Common myeloid progenitor, CD34-positive (primary cell): ENCODE measurements at regions not wholly inside any gene's neighbourhood (a gene's known extent, or its start where the extent isn't known, plus 50 kb on each side); places are given as distances from the start of the nearest gene placed in this dataset.
A peak's percentile ranks its signal among the peaks of the same experiment; 100 is the strongest.

Experiments used
- CTCF ChIA-PET: fragments of 350-600 bp; sonication (Branson Sonifier 250); formaldehyde crosslinking; loops from one replicate; lab custom pipeline; 2021; ENCODE audit warnings: antibody characterized with exemption; lab: Charles Lee
- POLR2A ChIA-PET: fragments of 350-600 bp; sonication (Branson Sonifier 250); formaldehyde crosslinking; loops from one replicate; lab custom pipeline; 2021; ENCODE audit warnings: antibody characterized with exemption; lab: Charles Lee
- DNase-seq, 3 donors: peaks; one replicate each; pipeline versions ENCODE4 v3.0.0 to v3.0.0-alpha.2; 2013
- H3K27ac ChIP-seq, 2 experiments: 1 replicate in 1 of 2; 2 replicates in 1 of 2; pipeline ENCODE4 v1.7.0; 2013; ENCODE audit warnings: inconsistent platforms in 2 of 2, low read length in 2 of 2, mild to moderate bottlenecking in 2 of 2, low read depth in 1 of 2, moderate library complexity in 1 of 2; ENCODE audit not compliant: severe bottlenecking in 2 of 2, insufficient read depth in 1 of 2, poor library complexity in 1 of 2
- H3K27me3 ChIP-seq, 5 experiments: replicated peaks in 2 of 5; 1 replicate in 3 of 5; 2 replicates in 2 of 5; pipeline versions ENCODE4 v1.6.1 to v1.7.0; 2013; ENCODE audit warnings: low read length in 4 of 5, mild to moderate bottlenecking in 2 of 5, moderate library complexity in 2 of 5, inconsistent platforms in 1 of 5; ENCODE audit not compliant: insufficient read depth in 5 of 5, control insufficient read depth in 4 of 5
- H3K36me3 ChIP-seq, 4 experiments: 1 replicate in 2 of 4; 2 replicates in 2 of 4; pipeline versions ENCODE4 v1.6.1 to v1.7.0; 2013; ENCODE audit warnings: low read length in 3 of 4, control low read depth in 1 of 4, mild to moderate bottlenecking in 1 of 4; ENCODE audit not compliant: control insufficient read depth in 4 of 4, insufficient read depth in 4 of 4
- H3K4me1 ChIP-seq, 4 experiments: 1 replicate in 3 of 4; 2 replicates in 1 of 4; pipeline versions ENCODE4 v1.6.1 to v1.7.1; 2013; ENCODE audit warnings: low read length in 3 of 4, mild to moderate bottlenecking in 3 of 4, control low read depth in 1 of 4, inconsistent platforms in 1 of 4, moderate library complexity in 1 of 4; ENCODE audit not compliant: control insufficient read depth in 4 of 4, insufficient read depth in 4 of 4; ENCODE audit errors: control extremely low read depth in 1 of 4
- H3K4me3 ChIP-seq, 7 experiments: 1 replicate in 4 of 7; 2 replicates in 3 of 7; pipeline versions ENCODE4 v1.5.1 to v1.7.0; 2013; ENCODE audit warnings: mild to moderate bottlenecking in 7 of 7, low read length in 6 of 7, moderate library complexity in 6 of 7, inconsistent platforms in 2 of 7, low read depth in 2 of 7, control low read depth in 1 of 7; ENCODE audit not compliant: insufficient read depth in 4 of 7, control insufficient read depth in 1 of 7; ENCODE audit errors: extremely low read depth in 1 of 7
- H3K9me3 ChIP-seq, 5 experiments: 1 replicate in 4 of 5; 2 replicates in 1 of 5; pipeline versions ENCODE4 v1.6.1 to v1.7.1; 2013; ENCODE audit warnings: low read length in 4 of 5, mild to moderate bottlenecking in 2 of 5, inconsistent platforms in 1 of 5, low read depth in 1 of 5, moderate library complexity in 1 of 5; ENCODE audit not compliant: control insufficient read depth in 4 of 5, insufficient read depth in 2 of 5; ENCODE audit errors: control extremely low read depth in 1 of 5
- WGBS: methylation state at CpG from one replicate; pipeline ENCODE4 v1.1.5; 2013; ENCODE audit not compliant: insufficient coverage; 5-methylcytosine and 5-hydroxymethylcytosine counted together

- Histone ChIP-seq H3K27ac (no peak overlapping the region), H3K4me3 (no peak overlapping the region), H3K27me3 (no peaks in the 10 kb centered on the region), H3K9me3 (peaks cover 0 to 2% (median 0%) of the 10 kb centered on the region in 5 experiments), H3K36me3 (no peaks in the 10 kb centered on the region), H3K4me1 (no peaks in the 10 kb centered on the region)
- DNase-seq: no peak
- WGBS: 80% methylated on average over 3 of the region's 6 CpGs
- POLR2A ChIA-PET: no interaction called here
- CTCF ChIA-PET: no interaction called here
These were observed 689.5 kb upstream of the NCAM2 start for GRCh38 chr21:20308586-20309315.

GRCh38 chr21:20311234-20311787 is 686.9 kb upstream of the NCAM2 start:
- Histone ChIP-seq H3K9me3 (peaks cover 0 to 3% (median 0%) of the 10 kb centered on the region in 5 experiments), H3K27me3 (no peaks in the 10 kb centered on the region), H3K27ac (no peak overlapping the region), H3K4me3 (no peak overlapping the region), H3K4me1 (no peaks in the 10 kb centered on the region), H3K36me3 (no peaks in the 10 kb centered on the region)
- WGBS: no CpG with 5 or more reads among the region's 1 CpG
- ChIA-PET CTCF (no interaction called here), POLR2A (no interaction called here)
- DNase-seq: no peak

GRCh38 chr21:20313013-20313412 is 685.2 kb upstream of the NCAM2 start:
- Histone ChIP-seq H3K4me3 (no peak overlapping the region), H3K4me1 (no peaks in the 10 kb centered on the region), H3K36me3 (no peaks in the 10 kb centered on the region), H3K9me3 (peaks cover 0 to 3% (median 0%) of the 10 kb centered on the region in 5 experiments), H3K27ac (no peak overlapping the region), H3K27me3 (no peaks in the 10 kb centered on the region)
- no CpG with 5 or more reads among the region's 3 CpGs for WGBS
- no peak for DNase-seq
- ChIA-PET POLR2A (no interaction called here), CTCF (no interaction called here)

DNA sequence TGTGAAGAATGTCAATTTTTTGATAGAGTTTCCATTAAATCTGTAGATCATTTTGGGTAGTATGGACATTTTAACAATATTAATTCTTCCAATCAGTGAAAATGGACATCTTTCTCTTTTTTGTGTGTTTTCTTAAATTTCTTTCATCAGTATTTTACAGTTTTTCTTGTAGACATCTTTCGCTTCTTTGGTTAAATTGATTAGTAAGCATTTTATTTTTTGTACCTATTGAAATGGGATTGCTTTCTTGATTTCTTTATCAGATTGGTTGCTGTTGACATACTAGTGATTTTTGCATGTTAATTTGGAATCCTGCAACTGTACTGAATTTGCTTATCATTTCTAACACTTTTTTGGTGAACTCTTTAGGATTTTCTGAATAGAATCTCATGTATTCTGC is 683.2 kb upstream of the NCAM2 start:
- H3K27ac ChIP-seq: no peak overlapping the region
- no peaks in the 10 kb centered on the region for H3K27me3 ChIP-seq
- no peaks in the 10 kb centered on the region for H3K36me3 ChIP-seq
- WGBS: no CpG with 5 or more reads among the region's 1 CpG
- H3K4me1 ChIP-seq: no peaks in the 10 kb centered on the region
- CTCF ChIA-PET: no interaction called here
- POLR2A ChIA-PET: no interaction called here
- no peak for DNase-seq
- no peak overlapping the region for H3K4me3 ChIP-seq
- H3K9me3 ChIP-seq: peaks cover 0 to 3% (median 0%) of the 10 kb centered on the region in 5 experiments

DNA sequence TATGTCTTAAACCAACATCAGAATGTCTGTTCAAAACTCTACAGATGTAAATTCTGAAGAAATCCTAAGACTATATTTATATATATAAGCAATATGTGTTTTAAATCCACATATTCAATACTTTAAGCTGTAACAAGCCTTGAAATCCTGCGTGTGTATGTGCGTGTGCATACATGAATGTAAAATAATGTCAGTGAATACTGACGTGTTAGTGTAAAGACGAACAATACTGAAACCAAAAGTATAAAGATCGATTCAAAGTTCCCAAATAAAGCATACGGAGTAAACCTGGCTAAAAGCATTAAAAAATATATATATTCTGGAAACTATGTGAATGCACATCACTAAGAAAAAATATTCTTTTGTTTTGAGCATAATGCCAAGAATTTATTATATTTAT is 668.6 kb upstream of the NCAM2 start:
- DNase-seq: no peak
- H3K36me3 ChIP-seq: no peaks in the 10 kb centered on the region
- no peaks in the 10 kb centered on the region for H3K4me1 ChIP-seq
- no peak overlapping the region for H3K4me3 ChIP-seq
- no peak overlapping the region for H3K27ac ChIP-seq
- H3K9me3 ChIP-seq: peaks cover 0 to 5% (median 0%) of the 10 kb centered on the region in 5 experiments
- ChIA-PET POLR2A (no interaction called here), CTCF (no interaction called here)
- H3K27me3 ChIP-seq: no peaks in the 10 kb centered on the region
- WGBS: no CpG with 5 or more reads among the region's 6 CpGs

- Histone ChIP-seq H3K27ac (no peak overlapping the region), H3K4me1 (no peaks in the 10 kb centered on the region), H3K9me3 (peaks cover 0 to 5% (median 0%) of the 10 kb centered on the region in 5 experiments), H3K27me3 (no peaks in the 10 kb centered on the region), H3K36me3 (no peaks in the 10 kb centered on the region), H3K4me3 (no peak overlapping the region)
- POLR2A ChIA-PET: no interaction called here
- CTCF ChIA-PET: no interaction called here
- no peak for DNase-seq
- WGBS: 100% methylated on average over 2 of the region's 3 CpGs
These were observed 667.6 kb upstream of the NCAM2 start for GRCh38 chr21:20330652-20331051.

- H3K36me3 ChIP-seq: no peaks in the 10 kb centered on the region
- WGBS: no CpG with 5 or more reads among the region's 2 CpGs
- POLR2A ChIA-PET: no interaction called here
- H3K27ac ChIP-seq: no peak overlapping the region
- H3K27me3 ChIP-seq: no peaks in the 10 kb centered on the region
- CTCF ChIA-PET: no interaction called here
- DNase-seq: peak in 2 of 3 donors; percentile 9 to 28
- peaks cover 0 to 5% (median 0%) of the 10 kb centered on the region in 5 experiments for H3K9me3 ChIP-seq
- no peak overlapping the region for H3K4me3 ChIP-seq
- no peaks in the 10 kb centered on the region for H3K4me1 ChIP-seq
These were observed 663.6 kb upstream of the NCAM2 start for GRCh38 chr21:20334585-20334984.
